GM18951 (cell line): ENCODE measurements at regions not wholly inside any gene's neighbourhood (a gene's known extent, or its start where the extent isn't known, plus 50 kb on each side); places are given as distances from the start of the nearest gene placed in this dataset.

Experiments
- POLR2A ChIP-seq: IDR thresholded peaks from 4 replicates; pipeline ENCODE4 v1.6.1; 2011; ENCODE audit warnings: mild to moderate bottlenecking; ENCODE audit not compliant: insufficient read length, insufficient read depth; ENCODE audit errors: extremely low read depth
- in situ Hi-C: fragments of 300-500 bp; cut with MboI; formaldehyde crosslinking; loops from one replicate; pipeline ENCODE4 v1.12.0; 2022; ENCODE audit warnings: low sequenced_read_pairs, mixed read lengths, inconsistent platforms; ENCODE audit not compliant: unreplicated experiment

- in situ Hi-C loops, result no loop called here
- no peak for TF ChIP-seq POLR2A
Observed at GRCh38 chr1:56081736-56082135, 497.6 kb downstream of the PLPP3 start.

- in situ Hi-C loops, result no loop called here
- TF ChIP-seq POLR2A, result no peak
Observed at GRCh38 chr1:56081173-56081572, 498.2 kb downstream of the PLPP3 start.

- no peak for TF ChIP-seq POLR2A
- in situ Hi-C loops, result no loop called here
Observed at GRCh38 chr1:56080123-56080522, 499.2 kb downstream of the PLPP3 start.

GRCh38 chr1:56079391-56079790 lies 500.0 kb downstream of the PLPP3 start:
- TF ChIP-seq POLR2A, result no peak
- in situ Hi-C loops, result no loop called here

- TF ChIP-seq POLR2A, result no peak
- in situ Hi-C loops, result no loop called here
Observed at GRCh38 chr1:56077206-56077605, 502.2 kb downstream of the PLPP3 start.

GRCh38 chr1:56074007-56074651 lies 505.2 kb downstream of the PLPP3 start:
- TF ChIP-seq POLR2A, result no peak
- in situ Hi-C loops, result no loop called here

- in situ Hi-C loops, result no loop called here
- no peak for TF ChIP-seq POLR2A
Observed at GRCh38 chr1:56073614-56074006, 505.8 kb downstream of the PLPP3 start.

- in situ Hi-C loops, result no loop called here
- no peak for TF ChIP-seq POLR2A
Observed at GRCh38 chr1:56073206-56073605, 506.2 kb downstream of the PLPP3 start.

GRCh38 chr1:56072310-56072709 lies 507.1 kb downstream of the PLPP3 start:
- in situ Hi-C loops, result no loop called here
- TF ChIP-seq POLR2A, result no peak

GRCh38 chr1:56071351-56071750 lies 508.0 kb downstream of the PLPP3 start:
- in situ Hi-C loops, result no loop called here
- no peak for TF ChIP-seq POLR2A

GRCh38 chr1:56070601-56071000 lies 508.8 kb downstream of the PLPP3 start:
- no peak for TF ChIP-seq POLR2A
- in situ Hi-C loops, result no loop called here

GRCh38 chr1:56069824-56070223 lies 509.5 kb downstream of the PLPP3 start:
- no peak for TF ChIP-seq POLR2A
- in situ Hi-C loops, result no loop called here

- no peak for TF ChIP-seq POLR2A
- in situ Hi-C loops, result no loop called here
Observed at GRCh38 chr1:56068908-56069307, 510.5 kb downstream of the PLPP3 start.

GRCh38 chr1:56068210-56068609 lies 511.2 kb downstream of the PLPP3 start:
- in situ Hi-C loops, result no loop called here
- no peak for TF ChIP-seq POLR2A

GRCh38 chr1:56065729-56066128 lies 513.6 kb downstream of the PLPP3 start:
- in situ Hi-C loops, result no loop called here
- TF ChIP-seq POLR2A, result no peak
